M059J (cell line): ENCODE measurements at regions not wholly inside any gene's neighbourhood (a gene's known extent, or its start where the extent isn't known, plus 50 kb on each side); places are given as distances from the start of the nearest gene placed in this dataset.
A peak's percentile ranks its signal among the peaks of the same experiment; 100 is the strongest.

Experiments used
- DNase-seq: peaks from one replicate; pipeline ENCODE4 v3.0.0-alpha.2; 2012; ENCODE audit warnings: low read depth

GRCh38 chr16:80356365-80356764 lies 184.4 kb upstream of the DYNLRB2 start:
- no peak for DNase-seq

DNA sequence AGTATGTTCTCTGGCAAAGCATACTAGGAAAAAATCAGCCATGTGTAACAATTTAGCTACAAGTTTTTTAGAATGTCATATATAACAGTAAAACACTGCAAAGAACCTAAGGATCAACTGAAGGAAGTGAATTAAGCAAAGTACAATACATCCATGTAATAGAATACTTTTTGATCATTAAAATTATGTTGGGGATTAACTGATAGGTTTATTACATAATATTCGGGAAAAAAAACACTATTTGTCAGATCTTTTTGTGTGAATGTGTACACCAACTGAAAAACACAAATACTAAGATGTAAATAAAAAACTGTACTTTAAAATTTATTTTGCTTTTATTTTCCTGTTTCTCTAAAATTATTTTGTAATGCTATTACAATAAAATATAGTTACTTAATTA lies 185.5 kb upstream of the DYNLRB2 start:
- DNase-seq: no peak

- DNase-seq: no peak
These were observed 190.7 kb upstream of the DYNLRB2 start for GRCh38 chr16:80350061-80350460.

DNA sequence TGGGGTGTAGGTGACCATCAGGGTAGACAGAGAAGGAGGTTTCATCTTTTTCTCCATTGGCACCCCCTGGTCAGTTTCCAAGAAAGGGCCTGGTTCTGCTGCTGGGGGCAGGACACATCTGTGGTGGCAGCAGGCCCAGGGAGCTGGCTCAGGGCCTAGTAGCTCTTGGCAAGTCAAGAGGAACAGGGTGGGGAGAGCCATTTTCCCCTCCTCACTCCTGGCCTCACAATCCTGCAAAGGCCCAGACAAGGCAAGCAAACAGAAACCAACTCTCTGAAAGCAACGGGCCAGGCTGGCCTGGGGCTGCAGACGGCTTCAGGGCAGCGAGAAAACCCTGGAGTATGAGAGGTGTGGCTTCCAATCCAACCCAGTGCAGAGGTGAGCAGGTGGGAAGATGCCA lies 192.9 kb upstream of the DYNLRB2 start:
- DNase-seq: peak; percentile 3

GRCh38 chr16:80347002-80347401 lies 193.8 kb upstream of the DYNLRB2 start:
- DNase-seq: no peak

- peak; percentile 20 for DNase-seq
These were observed 194.6 kb upstream of the DYNLRB2 start for GRCh38 chr16:80346111-80346632.

DNA sequence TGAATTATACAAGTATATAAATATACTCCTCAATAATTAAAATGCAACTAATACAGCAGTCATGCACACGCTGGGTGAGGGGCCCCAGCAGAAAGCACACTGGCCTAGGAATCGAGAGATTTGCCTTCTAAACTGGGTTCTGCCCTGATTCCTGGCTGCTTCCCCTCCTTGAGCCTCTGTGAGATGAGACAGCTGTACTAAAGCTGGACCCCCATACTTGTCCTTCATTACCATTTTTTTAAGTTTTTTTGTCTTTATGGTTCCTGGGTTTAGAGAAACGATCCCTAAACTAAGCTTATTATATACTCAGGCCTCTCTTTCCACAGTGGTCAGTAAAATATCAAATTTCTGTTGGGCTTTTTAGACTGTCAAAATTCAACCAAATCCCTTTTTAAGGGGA lies 195.1 kb upstream of the DYNLRB2 start:
- no peak for DNase-seq

DNA sequence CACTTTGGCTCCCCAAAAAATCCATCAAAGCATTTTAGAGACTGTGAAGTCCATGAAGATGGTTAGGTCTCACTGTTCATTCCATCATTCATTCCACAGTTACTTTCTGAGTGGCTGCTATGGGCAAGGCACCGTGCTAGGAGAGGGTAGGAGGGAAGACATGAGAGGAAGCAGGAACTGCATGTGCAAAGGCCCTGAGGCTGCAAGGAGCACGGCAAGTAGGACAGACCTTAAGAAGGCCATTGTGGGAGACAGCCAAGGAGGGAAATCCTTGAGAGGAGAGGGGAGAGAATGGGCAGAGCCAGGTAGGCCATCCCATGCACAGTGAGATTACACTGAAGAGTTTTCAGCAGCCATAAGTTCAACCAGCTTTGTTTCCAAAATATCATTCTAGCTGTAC lies 196.2 kb upstream of the DYNLRB2 start:
- no peak for DNase-seq

DNA sequence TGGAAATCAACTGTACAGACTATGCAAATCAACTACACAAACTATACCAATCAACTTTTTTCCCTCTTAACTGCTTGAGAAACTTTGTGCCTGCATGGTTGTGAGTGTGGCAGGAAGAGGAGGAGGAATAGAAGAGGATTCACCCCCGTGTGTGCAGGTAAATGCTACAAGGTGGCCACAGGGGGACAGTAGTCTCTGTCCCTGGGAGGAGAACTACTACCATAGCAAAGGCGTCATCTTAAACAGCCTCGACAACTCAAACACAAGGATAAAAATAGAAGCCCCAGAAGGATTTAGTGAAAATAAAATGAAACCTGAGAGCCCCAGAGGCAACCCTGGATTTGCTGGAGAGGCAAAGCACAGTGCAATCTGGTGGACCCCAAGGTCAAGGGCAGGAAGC lies 199.5 kb upstream of the DYNLRB2 start:
- DNase-seq: no peak

- DNase-seq: no peak
These were observed 203.0 kb upstream of the DYNLRB2 start for GRCh38 chr16:80337786-80338185.

DNA sequence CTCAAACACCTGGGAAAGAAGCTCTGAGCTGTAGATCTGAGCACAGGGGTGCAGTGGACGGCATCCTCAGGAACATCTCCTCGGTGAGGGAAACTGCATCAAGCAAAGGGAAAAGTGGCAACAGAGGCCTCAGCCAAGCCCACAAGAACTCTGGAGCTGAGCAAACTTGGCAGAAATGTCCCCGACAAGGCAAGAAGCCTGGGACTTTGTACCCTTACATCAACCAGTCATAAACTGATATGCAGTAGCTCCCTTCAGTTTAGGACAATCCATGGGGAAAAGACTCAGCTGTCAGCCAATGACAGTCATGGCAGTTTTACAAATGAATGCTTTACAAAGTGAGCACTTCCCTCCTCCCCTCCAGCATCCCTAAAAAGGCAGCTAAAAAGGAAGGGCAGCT lies 210.0 kb upstream of the DYNLRB2 start:
- no peak for DNase-seq

GRCh38 chr16:80330150-80330549 lies 210.6 kb upstream of the DYNLRB2 start:
- no peak for DNase-seq

DNA sequence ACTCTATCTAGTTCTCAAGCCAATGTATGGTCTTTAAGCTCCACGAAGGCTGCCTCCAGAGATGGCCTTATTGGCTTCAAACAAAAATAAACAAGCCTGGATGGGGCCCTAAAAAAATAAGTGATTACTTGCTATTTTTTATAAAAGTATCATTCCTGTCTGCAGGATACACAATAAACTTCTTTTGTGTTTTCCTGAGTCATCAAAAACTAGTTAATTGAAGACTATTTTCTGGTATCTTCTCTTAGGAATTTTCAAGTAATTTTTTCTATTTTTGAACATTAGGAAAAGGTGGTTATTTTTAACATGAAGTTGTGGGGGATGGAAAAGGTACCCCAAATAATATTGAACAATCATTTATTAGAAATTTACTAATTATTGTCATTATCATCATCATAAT lies 213.1 kb upstream of the DYNLRB2 start:
- no peak for DNase-seq

DNA sequence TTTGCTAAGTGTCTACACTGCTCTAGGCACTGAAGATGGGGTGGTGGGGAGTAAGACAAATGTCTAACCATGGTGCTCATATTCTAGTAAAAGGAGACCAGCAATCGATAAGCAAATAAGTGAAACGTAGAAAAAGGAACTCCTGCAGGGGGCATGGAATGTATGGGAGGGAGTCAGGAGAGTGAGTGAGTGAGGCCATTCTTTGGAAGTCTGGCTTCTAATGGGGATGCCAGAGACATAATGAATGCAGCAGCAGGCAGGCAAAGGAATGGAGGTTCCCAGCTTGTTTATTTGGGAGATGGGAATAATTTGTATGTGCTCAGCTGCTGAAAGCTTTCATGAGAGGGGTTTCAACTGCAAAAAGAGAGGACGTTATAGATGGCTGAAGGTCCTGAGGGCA lies 216.4 kb upstream of the DYNLRB2 start:
- DNase-seq: no peak

DNA sequence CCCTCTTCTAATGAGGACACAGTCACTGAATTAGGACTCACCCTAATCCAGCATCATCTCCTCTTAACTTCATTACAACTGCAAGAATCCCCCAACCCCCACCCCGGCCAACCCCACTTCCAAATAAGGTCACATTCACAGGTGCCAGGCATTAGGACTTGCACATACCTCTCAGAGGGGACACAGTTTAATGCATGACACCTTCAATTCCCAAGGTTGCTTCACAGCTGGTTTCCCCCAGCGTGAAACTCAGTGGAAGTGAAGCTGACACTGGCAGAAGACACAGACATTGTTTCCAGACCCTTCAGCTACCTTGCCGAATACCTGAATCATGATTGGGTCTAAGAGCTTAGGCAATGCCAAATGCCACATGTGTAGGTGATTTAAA lies 217.0 kb upstream of the DYNLRB2 start:
- DNase-seq: no peak

- DNase-seq: no peak
These were observed 217.5 kb upstream of the DYNLRB2 start for GRCh38 chr16:80323187-80323807.

- DNase-seq: peak; percentile 22
These were observed 221.6 kb upstream of the DYNLRB2 start for GRCh38 chr16:80319181-80319580.

DNA sequence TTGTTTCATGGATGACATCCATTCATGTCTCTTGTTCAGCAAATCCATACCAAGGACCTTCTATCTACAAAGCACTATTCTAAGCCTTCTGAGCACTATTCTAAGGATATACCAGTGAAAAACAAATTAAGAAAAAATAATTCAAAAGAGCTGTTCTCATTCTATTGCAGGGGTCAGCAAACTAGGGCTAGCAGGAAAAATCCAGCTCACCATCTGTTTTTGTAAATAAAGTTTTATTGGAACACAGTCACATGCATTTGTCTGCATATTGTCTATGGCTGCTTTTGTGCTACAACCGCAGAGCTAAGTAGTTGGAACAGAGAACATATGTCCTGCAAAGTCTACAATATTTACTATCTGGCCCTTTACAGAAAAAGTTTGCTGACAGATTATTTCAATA lies 222.7 kb upstream of the DYNLRB2 start:
- no peak for DNase-seq

- peak; percentile 22 for DNase-seq
These were observed 223.2 kb upstream of the DYNLRB2 start for GRCh38 chr16:80317599-80318037.

GRCh38 chr16:80317116-80317515 lies 223.7 kb upstream of the DYNLRB2 start:
- DNase-seq: no peak

DNA sequence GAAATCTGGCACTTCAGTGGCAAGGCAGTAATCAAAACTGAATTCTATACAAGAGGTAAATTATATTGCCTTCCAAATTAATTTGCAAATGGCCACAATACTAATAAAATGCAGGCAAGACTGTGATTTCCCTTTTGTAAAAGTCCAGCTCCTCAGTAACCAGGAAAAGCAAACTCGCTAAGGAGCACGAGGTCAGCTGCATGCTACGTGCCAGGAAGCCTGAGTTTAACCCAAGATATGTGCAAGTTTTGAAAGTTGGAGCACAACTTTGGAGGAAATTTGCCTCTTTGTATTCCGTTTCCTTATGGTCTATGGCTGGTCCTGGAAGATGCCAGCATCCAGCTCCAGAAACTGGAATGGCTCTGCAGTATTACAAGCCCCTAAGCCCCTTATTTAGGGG lies 226.8 kb upstream of the DYNLRB2 start:
- DNase-seq: no peak

DNA sequence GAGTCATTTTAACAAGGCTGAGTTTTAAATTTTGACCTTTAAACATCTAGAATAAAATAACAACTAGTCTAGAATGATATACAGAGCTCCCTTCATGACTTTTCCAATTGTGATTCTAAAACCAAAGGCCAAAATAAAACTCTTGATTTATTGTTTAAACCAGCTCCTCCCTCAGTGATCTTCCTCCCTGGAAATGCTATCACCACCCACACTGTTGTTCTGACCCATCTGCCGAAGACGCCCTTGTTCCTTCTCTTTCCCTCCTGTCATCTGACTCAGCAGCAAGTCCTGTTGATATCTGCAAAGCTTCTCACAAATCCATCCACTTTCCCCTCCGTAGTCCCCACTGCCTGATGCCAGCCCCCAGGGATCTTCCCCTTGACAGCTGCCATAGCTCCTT lies 231.6 kb upstream of the DYNLRB2 start:
- DNase-seq: no peak

GRCh38 chr16:80305410-80305809 lies 235.4 kb upstream of the DYNLRB2 start:
- no peak for DNase-seq

GRCh38 chr16:80303691-80304090 lies 237.1 kb upstream of the DYNLRB2 start:
- DNase-seq: no peak
